Activated B cell treated with CpG ODN at 0.5 μM for 24 hours (primary cell): ENCODE measurements at regions not wholly inside any gene's neighbourhood (a gene's known extent, or its start where the extent isn't known, plus 50 kb on each side); places are given as distances from the start of the nearest gene placed in this dataset.

Source experiments
- ATAC-seq: fragments of 200-7000 bp; cut with Tn5 transposase; one replicate; pipeline ENCODE4 v1.10.0; 2021; ENCODE audit warnings: low read depth, mild to moderate bottlenecking, moderate library complexity
- CTCF ChIA-PET: fragments of 350-600 bp; sonication (Branson Sonifier 250); formaldehyde crosslinking; loops from one replicate; lab custom pipeline; 2021; ENCODE audit warnings: antibody characterized with exemption; lab: Charles Lee
- POLR2A ChIA-PET: fragments of 350-600 bp; sonication (Branson Sonifier 250); formaldehyde crosslinking; loops from one replicate; lab custom pipeline; 2021; ENCODE audit warnings: antibody characterized with exemption; lab: Charles Lee
- DNase-seq: peaks from one replicate; pipeline ENCODE4 v3.0.0; 2022
- H3K27ac Mint-ChIP-seq: one replicate; pipeline ENCODE4 v1.8.0; 2020; ENCODE audit warnings: mixed read lengths
- H3K27me3 Mint-ChIP-seq: one replicate; pipeline ENCODE4 v1.8.0; 2021; ENCODE audit warnings: mixed read lengths
- H3K36me3 Mint-ChIP-seq: one replicate; pipeline ENCODE4 v1.8.0; 2021; ENCODE audit warnings: low read depth, mixed read lengths
- H3K4me1 Mint-ChIP-seq: one replicate; pipeline ENCODE4 v1.8.0; 2021; ENCODE audit warnings: mixed read lengths
- H3K4me3 Mint-ChIP-seq: one replicate; pipeline ENCODE4 v1.8.0; 2020; ENCODE audit warnings: mild to moderate bottlenecking, mixed read lengths
- H3K9me3 Mint-ChIP-seq: one replicate; pipeline ENCODE4 v1.8.0; 2020; ENCODE audit warnings: mixed read lengths
- intact Hi-C: fragments of 100-400 bp; cut with micrococcal nuclease; formaldehyde crosslinking; loops from one replicate; pipeline ENCODE4 v1.15.1; 2024
- TF ChIP-seq, protein P1 (sequence below): fragments of 200-600 bp; IDR thresholded peaks from one replicate; pipeline ENCODE4 v1.8.0; 2022; ENCODE audit warnings: antibody characterized with exemption, mild to moderate bottlenecking

GRCh38 chr6:97915537-97915936, 632.5 kb upstream of the MMS22L start:
- TF ChIP-seq, protein P1, sequence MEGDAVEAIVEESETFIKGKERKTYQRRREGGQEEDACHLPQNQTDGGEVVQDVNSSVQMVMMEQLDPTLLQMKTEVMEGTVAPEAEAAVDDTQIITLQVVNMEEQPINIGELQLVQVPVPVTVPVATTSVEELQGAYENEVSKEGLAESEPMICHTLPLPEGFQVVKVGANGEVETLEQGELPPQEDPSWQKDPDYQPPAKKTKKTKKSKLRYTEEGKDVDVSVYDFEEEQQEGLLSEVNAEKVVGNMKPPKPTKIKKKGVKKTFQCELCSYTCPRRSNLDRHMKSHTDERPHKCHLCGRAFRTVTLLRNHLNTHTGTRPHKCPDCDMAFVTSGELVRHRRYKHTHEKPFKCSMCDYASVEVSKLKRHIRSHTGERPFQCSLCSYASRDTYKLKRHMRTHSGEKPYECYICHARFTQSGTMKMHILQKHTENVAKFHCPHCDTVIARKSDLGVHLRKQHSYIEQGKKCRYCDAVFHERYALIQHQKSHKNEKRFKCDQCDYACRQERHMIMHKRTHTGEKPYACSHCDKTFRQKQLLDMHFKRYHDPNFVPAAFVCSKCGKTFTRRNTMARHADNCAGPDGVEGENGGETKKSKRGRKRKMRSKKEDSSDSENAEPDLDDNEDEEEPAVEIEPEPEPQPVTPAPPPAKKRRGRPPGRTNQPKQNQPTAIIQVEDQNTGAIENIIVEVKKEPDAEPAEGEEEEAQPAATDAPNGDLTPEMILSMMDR, result no peak
- H3K27me3 Mint-ChIP-seq, result no peaks in the 10 kb centered on the region
- DNase-seq (no peak), ATAC-seq (no peak)
- no peak overlapping the region for H3K4me3 Mint-ChIP-seq
- intact Hi-C loops, result no loop called here
- CTCF ChIA-PET, result no interaction called here
- H3K4me1 Mint-ChIP-seq, result no peaks in the 10 kb centered on the region
- H3K9me3 Mint-ChIP-seq, result no peaks in the 10 kb centered on the region
- H3K36me3 Mint-ChIP-seq, result no peaks in the 10 kb centered on the region
- POLR2A ChIA-PET, result no interaction called here
- no peak overlapping the region for H3K27ac Mint-ChIP-seq

GRCh38 chr6:97917369-97917768, 634.4 kb upstream of the MMS22L start:
- no peaks in the 10 kb centered on the region for H3K36me3 Mint-ChIP-seq
- no peaks in the 10 kb centered on the region for H3K9me3 Mint-ChIP-seq
- CTCF ChIA-PET, result no interaction called here
- intact Hi-C loops, result no loop called here
- H3K27me3 Mint-ChIP-seq, result no peaks in the 10 kb centered on the region
- no peaks in the 10 kb centered on the region for H3K4me1 Mint-ChIP-seq
- DNase-seq (no peak), ATAC-seq (no peak)
- no peak overlapping the region for H3K4me3 Mint-ChIP-seq
- POLR2A ChIA-PET, result no interaction called here
- TF ChIP-seq, protein P1, result no peak
- no peak overlapping the region for H3K27ac Mint-ChIP-seq

DNA sequence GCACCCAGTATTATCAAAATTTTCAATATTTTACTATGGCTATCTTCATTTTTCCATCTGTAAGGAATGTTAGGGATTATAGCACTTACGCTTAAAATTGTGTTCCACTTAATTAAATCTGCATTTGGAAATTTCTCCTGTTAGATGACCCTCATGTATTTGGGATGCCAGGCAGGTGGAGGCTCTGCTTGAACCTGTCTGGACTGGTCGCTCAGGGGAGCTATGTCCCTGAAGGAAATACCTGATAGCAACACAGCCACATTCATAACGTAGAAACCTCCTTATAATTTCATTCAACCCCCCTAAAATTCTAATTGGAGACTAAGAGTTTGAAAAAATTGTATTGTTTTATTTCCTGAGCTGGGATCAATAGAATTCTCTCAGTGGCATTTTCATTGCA, 636.0 kb upstream of the MMS22L start:
- DNase-seq (no peak), ATAC-seq (no peak)
- intact Hi-C loops, result no loop called here
- no peaks in the 10 kb centered on the region for H3K4me1 Mint-ChIP-seq
- no peak overlapping the region for H3K27ac Mint-ChIP-seq
- H3K4me3 Mint-ChIP-seq, result no peak overlapping the region
- CTCF ChIA-PET, result no interaction called here
- H3K27me3 Mint-ChIP-seq, result no peaks in the 10 kb centered on the region
- TF ChIP-seq, protein P1, result no peak
- H3K36me3 Mint-ChIP-seq, result no peaks in the 10 kb centered on the region
- no peaks in the 10 kb centered on the region for H3K9me3 Mint-ChIP-seq
- POLR2A ChIA-PET, result no interaction called here

GRCh38 chr6:97919631-97920030, 636.6 kb upstream of the MMS22L start:
- Mint-ChIP-seq H3K4me3 (no peak overlapping the region), H3K27me3 (no peaks in the 10 kb centered on the region), H3K36me3 (no peaks in the 10 kb centered on the region), H3K9me3 (no peaks in the 10 kb centered on the region), H3K4me1 (no peaks in the 10 kb centered on the region), H3K27ac (no peak overlapping the region)
- ChIA-PET CTCF (no interaction called here), POLR2A (no interaction called here)
- TF ChIP-seq, protein P1, result no peak
- DNase-seq (no peak), ATAC-seq (no peak)
- intact Hi-C loops, result no loop called here

- ChIA-PET POLR2A (no interaction called here), CTCF (no interaction called here)
- H3K4me1 Mint-ChIP-seq, result no peaks in the 10 kb centered on the region
- no peak for ATAC-seq
- no peak for DNase-seq
- H3K9me3 Mint-ChIP-seq, result no peaks in the 10 kb centered on the region
- intact Hi-C loops, result no loop called here
- no peak overlapping the region for H3K27ac Mint-ChIP-seq
- TF ChIP-seq, protein P1, result no peak
- no peaks in the 10 kb centered on the region for H3K27me3 Mint-ChIP-seq
- no peaks in the 10 kb centered on the region for H3K36me3 Mint-ChIP-seq
- no peak overlapping the region for H3K4me3 Mint-ChIP-seq
These were observed 640.2 kb upstream of the MMS22L start for GRCh38 chr6:97923249-97923648.
